ENCODE measurements at regions not wholly inside any gene's neighbourhood (a gene's known extent, or its start where the extent isn't known, plus 50 kb on each side); places are given as distances from the start of the nearest gene placed in this dataset.

DNA sequence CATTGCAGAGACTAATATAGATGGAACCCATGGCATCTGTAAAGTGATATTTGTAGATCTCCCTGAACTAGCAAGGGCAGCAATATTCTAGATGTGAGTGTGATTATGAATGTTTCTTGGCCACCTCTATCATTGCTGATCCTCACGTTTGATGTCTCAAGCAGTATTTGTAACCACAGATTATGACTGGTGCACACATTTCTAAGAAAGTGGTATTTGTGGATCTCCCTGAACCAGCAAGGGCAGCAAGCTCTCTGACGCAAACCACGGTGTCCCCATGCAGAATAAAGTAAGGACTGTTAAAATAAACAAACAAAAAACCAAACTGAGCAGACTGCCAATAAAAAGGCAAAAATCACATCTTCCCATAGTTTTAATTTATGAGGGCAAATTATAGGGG lies 301.3 kb downstream of the CSNK1G3 start:
- no peak for DNase-seq (ENCODE audit: low spot score)

DNA sequence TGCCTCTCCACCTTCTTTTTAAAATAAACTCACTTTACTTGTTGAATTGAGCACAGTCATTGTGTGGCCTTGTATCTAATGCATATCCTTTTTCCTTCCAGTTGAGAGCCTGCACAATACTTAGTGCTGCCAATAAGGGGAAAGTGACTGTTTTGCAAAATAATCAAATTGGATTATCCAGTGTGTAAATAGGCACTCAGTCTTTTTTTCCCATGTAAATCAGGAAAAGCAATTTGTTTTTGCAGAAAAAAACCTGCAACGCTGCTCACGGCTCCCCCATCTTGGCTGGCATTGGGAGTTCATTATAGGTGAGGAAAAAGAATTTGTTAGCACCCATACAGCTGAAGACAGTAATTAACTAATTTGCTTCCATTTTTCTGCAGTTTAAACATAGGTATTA lies 299.9 kb downstream of the CSNK1G3 start:
- DNase-seq (ENCODE audit: low spot score), result no peak

- DNase-seq (ENCODE audit: low spot score), result no peak
Observed at GRCh38 chr5:123810746-123811340, 298.9 kb downstream of the CSNK1G3 start.

GRCh38 chr5:123810253-123810652 lies 298.3 kb downstream of the CSNK1G3 start:
- peak; percentile 15 for DNase-seq (ENCODE audit: low spot score)

GRCh38 chr5:123809594-123810221 lies 297.7 kb downstream of the CSNK1G3 start:
- no peak for DNase-seq (ENCODE audit: low spot score)

DNA sequence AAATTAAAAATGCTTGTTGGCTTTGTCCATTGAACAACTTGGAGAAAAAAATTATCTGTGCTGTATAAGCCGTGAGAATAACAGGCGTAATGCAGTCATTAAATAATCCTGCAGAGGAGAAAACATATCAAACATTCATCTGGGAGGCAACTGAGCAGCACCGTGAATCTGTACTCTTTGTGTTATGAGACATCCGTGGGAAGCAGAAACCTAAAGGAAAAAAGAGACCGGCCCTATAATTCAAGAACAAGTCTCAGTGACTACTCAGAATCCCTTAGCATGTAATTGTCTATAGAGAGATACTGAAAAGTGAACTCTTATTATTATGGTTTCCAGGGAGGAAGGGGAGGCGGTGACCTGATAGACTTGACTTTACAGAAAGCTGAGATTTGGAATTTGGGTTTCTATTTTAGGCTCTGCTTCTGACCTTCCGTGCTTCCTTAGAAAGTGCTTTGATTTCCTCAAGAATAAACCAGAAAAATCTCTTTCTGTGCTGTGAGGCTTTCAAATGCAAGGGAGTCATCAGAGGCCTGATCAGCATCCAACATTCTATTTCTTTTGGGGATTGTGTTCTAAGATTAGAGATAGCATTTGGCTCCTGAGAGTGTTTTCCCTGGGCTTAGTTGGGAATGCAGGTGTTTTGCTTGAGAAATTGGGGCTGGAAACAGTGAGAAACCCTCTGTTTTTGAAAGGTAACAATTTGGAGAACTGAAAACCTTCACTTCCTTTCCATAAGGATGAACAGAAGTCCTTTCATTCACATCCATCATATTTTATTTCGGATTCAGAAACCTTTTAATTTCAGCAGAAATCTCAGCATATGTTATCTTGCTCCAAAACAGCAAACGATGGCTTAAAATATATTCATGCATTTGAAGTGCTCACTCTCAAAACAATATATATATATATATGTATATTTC lies 296.7 kb downstream of the CSNK1G3 start:
- DNase-seq (ENCODE audit: low spot score), result no peak

- peak; percentile 54 for DNase-seq (ENCODE audit: low spot score)
Observed at GRCh38 chr5:123807177-123807945, 295.4 kb downstream of the CSNK1G3 start.

DNA sequence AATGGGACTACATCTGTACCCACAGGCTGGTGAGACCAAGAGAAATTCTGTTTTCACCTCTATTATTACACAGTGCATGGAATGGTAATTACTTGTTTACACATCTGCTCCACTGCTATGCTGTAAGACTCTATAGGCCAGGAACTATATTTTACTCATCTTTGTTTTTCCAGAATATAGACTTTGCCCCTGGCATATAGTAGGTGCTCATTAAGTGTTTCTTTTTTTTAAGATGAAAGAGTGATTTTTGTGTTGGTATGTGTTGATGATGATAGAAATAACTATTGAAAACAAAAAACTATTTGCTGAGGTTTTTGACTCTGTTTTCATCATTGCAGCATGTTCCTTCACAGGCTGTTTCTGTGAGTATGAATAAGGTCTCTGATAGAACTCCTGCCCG lies 294.7 kb downstream of the CSNK1G3 start:
- no peak for DNase-seq (ENCODE audit: low spot score)

DNA sequence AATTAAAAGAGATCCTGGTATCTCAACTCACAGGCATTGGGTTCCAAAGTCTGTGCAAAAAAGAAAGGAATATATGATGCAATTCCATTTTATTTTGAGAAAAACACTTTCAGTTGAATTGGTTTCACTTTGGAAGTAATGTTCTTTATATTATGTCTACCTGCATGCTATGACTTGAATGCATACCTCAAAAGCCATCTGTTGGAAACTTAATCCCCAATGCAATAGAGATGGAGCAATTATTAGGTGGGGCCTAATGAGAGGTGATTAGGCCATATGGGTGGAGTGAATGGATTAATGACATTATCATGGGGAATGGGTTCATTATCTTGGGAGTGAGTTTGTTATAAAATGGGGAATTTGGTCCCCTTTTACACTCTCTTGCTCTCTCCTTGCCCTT lies 293.3 kb downstream of the CSNK1G3 start:
- DNase-seq (ENCODE audit: low spot score), result no peak

- no peak for DNase-seq (ENCODE audit: low spot score)
Observed at GRCh38 chr5:123803359-123803758, 291.4 kb downstream of the CSNK1G3 start.

DNA sequence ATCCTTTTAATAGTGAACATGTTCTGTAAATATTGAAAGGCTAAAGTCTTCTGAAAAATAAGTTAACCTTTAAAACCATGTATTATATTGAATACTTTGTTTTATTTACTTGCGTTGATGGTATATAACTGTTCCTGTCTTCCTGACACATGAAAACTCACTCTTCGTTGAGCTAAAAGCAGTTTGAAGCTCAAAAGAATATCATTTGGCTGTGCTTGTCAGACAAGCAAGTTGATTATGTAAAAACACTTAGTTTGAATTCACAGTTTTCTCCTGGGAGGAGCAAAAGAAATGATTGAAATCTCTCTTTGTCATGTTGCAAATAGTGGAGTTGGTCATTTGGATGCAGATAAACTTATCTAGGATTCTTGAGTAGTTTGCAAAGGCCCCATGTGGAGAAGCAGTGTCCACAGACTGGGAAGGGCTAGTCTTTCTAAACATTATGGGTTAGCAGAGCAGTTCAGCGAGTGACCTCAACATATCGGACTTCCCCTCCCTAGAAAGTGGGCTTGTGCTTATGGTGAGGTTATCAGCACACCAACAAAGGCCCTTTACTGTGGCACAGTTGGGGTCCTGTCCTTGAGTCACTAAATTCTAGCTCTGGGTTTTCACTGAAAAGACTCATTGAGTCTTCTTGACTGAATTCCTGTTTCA lies 290.4 kb downstream of the CSNK1G3 start:
- DNase-seq (ENCODE audit: low spot score), result no peak

GRCh38 chr5:123800640-123801039 lies 288.7 kb downstream of the CSNK1G3 start:
- DNase-seq (ENCODE audit: low spot score), result no peak

- DNase-seq (ENCODE audit: low spot score), result no peak
Observed at GRCh38 chr5:123795688-123796087, 283.7 kb downstream of the CSNK1G3 start.

DNA sequence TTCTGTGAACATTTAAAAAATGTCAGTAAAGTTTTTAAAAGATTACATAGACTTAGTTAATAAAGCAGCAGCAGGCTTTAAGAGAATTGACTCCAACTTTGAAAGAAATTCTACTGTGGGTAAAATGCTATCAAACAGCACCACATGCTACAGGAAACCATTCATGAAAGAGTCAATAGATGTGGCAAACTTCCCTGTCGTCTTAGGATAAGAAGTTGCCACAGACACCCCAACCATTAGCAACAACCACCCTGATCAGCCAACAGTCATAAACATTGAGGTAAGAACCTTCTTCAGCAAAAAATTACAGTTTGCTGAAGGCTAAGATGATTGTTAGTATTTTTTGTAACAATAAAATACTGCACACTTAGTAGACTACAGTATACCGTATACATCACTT lies 278.2 kb downstream of the CSNK1G3 start:
- DNase-seq (ENCODE audit: low spot score), result no peak

- DNase-seq (ENCODE audit: low spot score), result no peak
Observed at GRCh38 chr5:123787635-123788034, 275.7 kb downstream of the CSNK1G3 start.

GRCh38 chr5:123787136-123787535 lies 275.2 kb downstream of the CSNK1G3 start:
- no peak for DNase-seq (ENCODE audit: low spot score)

DNA sequence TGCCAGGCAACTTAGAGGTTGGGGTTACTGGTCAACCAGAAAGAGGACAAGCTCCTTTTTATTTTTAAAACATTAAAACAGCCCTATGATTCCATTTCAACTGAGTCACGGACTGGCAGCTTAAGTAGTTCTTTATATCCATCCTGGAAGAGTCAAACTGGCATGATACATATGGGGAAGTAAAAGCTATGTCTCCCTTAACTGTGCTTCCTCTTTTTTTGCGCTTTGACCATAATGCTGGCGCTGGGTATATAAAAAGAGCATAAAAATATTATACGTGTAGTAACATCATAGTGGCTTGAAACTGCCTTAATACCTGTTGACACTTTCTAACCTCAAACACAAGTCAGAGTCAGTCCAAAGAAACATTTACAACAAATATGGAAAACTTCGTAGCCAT lies 274.4 kb downstream of the CSNK1G3 start:
- DNase-seq (ENCODE audit: low spot score), result no peak

GRCh38 chr5:123785162-123786071 lies 273.4 kb downstream of the CSNK1G3 start:
- DNase-seq (ENCODE audit: low spot score), result peak; percentile 15

DNA sequence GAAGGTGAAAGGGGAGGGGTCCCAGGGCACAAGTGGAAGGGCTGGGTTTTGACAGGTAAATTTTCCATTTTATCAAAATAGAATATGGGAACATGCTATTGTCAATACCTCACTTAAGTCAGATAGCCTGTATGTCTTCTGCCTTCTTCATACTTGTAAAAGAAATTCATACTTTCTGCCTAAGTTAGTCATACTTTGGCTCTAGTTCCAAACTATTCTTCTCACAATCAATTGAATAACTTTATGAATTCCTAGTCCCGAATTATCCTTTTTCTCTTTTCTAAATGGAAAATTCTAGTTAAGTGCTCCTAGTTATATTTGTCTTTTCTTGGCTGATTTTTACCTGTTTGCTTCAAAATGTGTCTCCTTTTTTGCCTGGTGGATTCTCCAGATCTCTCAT lies 271.4 kb downstream of the CSNK1G3 start:
- peak; percentile 15 for DNase-seq (ENCODE audit: low spot score)

DNA sequence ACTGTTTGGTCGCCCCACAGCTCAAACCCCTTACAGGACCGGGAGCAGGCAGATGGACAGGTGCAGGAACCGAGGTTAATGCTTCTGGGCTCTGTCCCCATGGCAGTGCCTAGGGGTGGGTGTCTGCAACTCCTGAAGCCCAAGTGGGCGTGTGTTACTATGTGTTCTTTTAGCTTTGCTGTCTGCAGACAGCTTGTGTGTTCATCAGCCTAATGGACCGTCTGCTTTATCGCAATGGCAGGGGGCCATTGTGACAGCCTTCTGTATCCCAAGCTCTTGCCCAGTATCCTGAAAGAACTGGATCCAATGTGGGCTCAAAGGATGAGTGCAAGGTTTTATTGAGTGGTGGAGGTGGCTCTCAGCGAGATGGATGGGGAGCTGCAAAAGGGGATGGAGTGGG lies 266.7 kb downstream of the CSNK1G3 start:
- DNase-seq (ENCODE audit: low spot score), result no peak

- DNase-seq (ENCODE audit: low spot score), result peak; percentile 60
Observed at GRCh38 chr5:123776761-123777160, 264.8 kb downstream of the CSNK1G3 start.
